ENCODE measurements at regions not wholly inside any gene's neighbourhood (a gene's known extent, or its start where the extent isn't known, plus 50 kb on each side); places are given as distances from the start of the nearest gene placed in this dataset.

- DNase-seq (ENCODE audit: insufficient read length, low spot score) (no peak), FAIRE-seq (no peak)
- TF ChIP-seq CTCF (IDR thresholded peaks at IDR 0.05; ENCODE audit: insufficient read depth, missing control alignments), result no peak
Observed at GRCh38 chr12:45598336-45598735, 131.2 kb upstream of the ARID2 start.

- DNase-seq (ENCODE audit: insufficient read length, low spot score), result no peak
- no peak for FAIRE-seq
- TF ChIP-seq CTCF (IDR thresholded peaks at IDR 0.05; ENCODE audit: insufficient read depth, missing control alignments), result no peak
Observed at GRCh38 chr12:45598761-45599160, 130.7 kb upstream of the ARID2 start.

- FAIRE-seq (no peak), DNase-seq (ENCODE audit: insufficient read length, low spot score) (no peak)
- TF ChIP-seq CTCF (IDR thresholded peaks at IDR 0.05; ENCODE audit: insufficient read depth, missing control alignments), result no peak
Observed at GRCh38 chr12:45599196-45599595, 130.3 kb upstream of the ARID2 start.

GRCh38 chr12:45601390-45601789 lies 128.1 kb upstream of the ARID2 start:
- DNase-seq (ENCODE audit: insufficient read length, low spot score) (no peak), FAIRE-seq (no peak)
- TF ChIP-seq CTCF (IDR thresholded peaks at IDR 0.05; ENCODE audit: insufficient read depth, missing control alignments), result no peak

GRCh38 chr12:45601888-45602287 lies 127.6 kb upstream of the ARID2 start:
- no peak for TF ChIP-seq CTCF (IDR thresholded peaks at IDR 0.05; ENCODE audit: insufficient read depth, missing control alignments)
- DNase-seq (ENCODE audit: insufficient read length, low spot score) (no peak), FAIRE-seq (no peak)

GRCh38 chr12:45605624-45606023 lies 123.9 kb upstream of the ARID2 start:
- FAIRE-seq (no peak), DNase-seq (ENCODE audit: insufficient read length, low spot score) (no peak)
- TF ChIP-seq CTCF (IDR thresholded peaks at IDR 0.05; ENCODE audit: insufficient read depth, missing control alignments), result no peak

GRCh38 chr12:45611061-45611460 lies 118.4 kb upstream of the ARID2 start:
- DNase-seq (ENCODE audit: insufficient read length, low spot score) (no peak), FAIRE-seq (no peak)
- TF ChIP-seq CTCF (IDR thresholded peaks at IDR 0.05; ENCODE audit: insufficient read depth, missing control alignments), result no peak

Data from D721Med (cell line).